NCI-H2029 (cell line): ENCODE measurements at regions not wholly inside any gene's neighbourhood (a gene's known extent, or its start where the extent isn't known, plus 50 kb on each side); places are given as distances from the start of the nearest gene placed in this dataset.

Source experiments
- DNase-seq: peaks from one replicate; lab custom pipeline; 2025; lab: John Stamatoyannopoulos, UW

DNA sequence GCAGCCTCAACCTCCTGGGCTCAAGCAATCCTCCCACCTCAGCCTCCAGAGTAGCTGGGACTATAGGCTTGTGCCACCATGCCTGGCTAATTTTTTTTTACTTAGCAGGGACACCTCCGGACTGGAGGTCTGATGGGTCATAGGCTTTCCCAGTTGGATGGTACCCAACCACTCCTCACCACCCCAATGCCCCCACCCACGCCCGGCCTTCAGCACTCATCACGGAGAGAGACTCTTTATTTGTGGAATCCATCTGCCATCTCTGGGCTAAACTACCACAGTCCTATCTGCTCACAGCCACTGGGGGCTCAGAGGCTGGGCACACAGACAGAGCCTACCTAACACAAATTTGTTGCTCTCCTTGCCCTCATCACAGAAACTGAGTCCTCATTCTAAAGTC, 58.3 kb upstream of the STXBP1 start:
- DNase-seq, result no peak

- DNase-seq, result no peak
Observed at GRCh38 chr9:127554966-127555839, 56.9 kb upstream of the STXBP1 start.

- DNase-seq, result no peak
Observed at GRCh38 chr9:127555840-127556820, 55.9 kb upstream of the STXBP1 start.

DNA sequence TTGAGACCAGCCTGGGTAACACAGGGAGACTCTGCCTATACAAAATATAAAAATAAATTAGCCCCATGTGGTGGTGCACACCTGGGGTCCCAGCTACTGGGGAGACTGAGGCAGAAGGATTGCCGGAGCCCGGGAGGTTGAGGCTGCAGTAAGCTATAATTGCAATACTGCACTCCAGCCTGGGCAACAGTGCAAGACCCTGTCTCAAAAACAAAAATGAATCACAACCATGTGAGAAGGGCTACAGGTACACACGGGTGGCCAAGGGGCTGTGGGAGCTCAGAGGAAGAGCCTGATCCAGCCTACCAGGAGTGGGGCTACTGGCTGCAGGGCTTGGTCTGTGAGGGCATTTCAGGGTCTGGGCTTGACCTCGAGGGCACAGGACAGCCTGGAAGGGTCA, 55.2 kb upstream of the STXBP1 start:
- DNase-seq, result no peak

DNA sequence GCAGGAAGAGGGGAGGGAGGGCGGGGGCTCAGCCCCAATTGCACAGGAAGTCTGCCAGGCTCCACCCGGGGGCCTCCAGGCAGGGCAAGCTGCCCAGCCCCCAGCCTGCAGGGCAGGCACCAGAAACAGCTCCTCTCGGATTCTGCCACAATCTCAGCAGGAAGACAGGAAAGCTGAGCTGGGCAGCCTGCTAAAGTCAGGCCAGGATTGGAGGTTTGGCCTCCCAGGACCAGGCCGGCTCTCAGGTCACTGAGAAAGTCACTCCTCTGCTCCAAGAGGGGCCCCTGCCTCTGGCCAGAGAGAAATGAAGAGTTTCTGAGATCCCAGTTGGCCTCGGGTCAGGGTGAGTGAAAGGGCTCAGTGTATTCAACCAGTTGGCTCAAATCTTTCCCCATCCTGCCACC, 54.6 kb upstream of the STXBP1 start:
- DNase-seq, result no peak

- no peak for DNase-seq
Observed at GRCh38 chr9:127557998-127558546, 54.0 kb upstream of the STXBP1 start.

DNA sequence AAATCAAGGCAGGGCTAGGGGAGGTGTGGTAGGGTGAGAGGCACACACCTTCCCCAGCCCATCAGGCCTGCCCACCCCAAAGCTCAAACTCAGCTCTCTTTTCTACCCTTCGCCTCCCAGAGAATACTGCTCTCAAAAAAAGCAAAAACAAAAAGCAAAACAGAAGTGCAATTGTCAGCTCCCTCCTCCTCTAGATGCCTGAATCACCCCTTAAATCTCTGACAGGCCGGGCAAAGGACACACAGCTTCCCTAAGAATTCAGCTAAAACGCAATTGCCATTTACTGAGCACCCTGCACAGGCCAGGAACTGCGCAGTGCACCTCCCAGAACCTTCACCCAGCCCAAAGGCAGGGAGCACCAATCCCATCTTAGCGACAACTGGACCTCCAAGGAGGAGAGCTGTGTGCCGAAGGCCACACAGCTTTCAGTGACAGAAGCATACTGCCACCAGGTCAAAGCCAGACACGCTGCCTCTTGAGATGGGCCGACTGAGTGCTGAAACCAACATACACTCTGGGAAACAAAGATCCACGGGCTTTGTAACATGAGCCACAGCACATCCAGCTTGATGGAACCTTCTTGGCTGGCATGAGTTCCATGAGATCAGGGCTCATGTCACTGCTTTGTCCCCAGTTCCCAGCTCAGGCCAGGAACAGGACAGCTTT, 53.4 kb upstream of the STXBP1 start:
- DNase-seq, result peak; percentile 52

- no peak for DNase-seq
Observed at GRCh38 chr9:127559247-127559680, 52.8 kb upstream of the STXBP1 start.

DNA sequence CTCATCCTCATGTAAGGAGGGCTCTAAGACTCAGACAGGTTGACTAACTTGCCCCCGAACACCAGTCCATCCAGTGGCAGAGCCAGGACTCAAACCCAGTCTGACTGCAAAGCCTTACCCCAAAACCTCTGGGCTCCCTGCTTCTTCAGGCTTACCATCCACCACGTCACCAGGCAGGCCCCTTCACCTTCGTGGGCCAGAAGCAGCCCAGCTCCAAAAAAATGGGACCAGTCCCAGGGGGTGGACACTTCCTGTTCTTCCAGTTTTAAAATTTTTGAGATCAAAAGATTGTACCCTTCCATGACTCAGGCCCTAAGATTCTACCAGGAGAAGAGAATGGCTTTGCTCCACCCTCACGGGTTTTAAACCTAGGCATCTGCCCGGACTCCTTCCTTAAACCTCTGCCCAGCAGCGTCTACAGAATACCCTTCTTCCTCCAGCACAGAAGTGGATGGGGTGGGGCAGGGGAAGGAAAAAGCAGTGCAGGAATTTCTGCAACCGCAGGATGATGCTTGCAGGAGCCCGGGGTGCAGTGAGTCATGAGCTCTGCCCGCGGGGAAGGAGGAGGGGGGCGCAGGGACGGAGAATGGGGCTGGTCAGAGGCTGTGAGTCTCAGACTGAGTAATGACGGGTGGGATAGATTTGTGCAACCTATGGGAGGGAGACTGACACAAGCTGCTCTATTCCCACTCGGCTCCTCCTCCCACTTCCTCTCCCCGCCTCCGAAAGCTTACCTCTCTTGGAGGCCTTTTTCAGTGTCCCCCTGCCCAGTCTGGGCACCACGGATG, 50.4 kb upstream of the STXBP1 start:
- no peak for DNase-seq
